Right lobe of liver (tissue), 6 donors: ENCODE measurements at regions not wholly inside any gene's neighbourhood (a gene's known extent, or its start where the extent isn't known, plus 50 kb on each side); places are given as distances from the start of the nearest gene placed in this dataset.

Source experiments
- ATAC-seq, 4 donors: fragments of 200-7000 bp; cut with Tn5 transposase; one replicate each; pipeline ENCODE4 v1.9.1; 2020; ENCODE audit warnings: mild to moderate bottlenecking in 4 of 4, moderate library complexity in 4 of 4
- DNase-seq, 3 donors: peaks; one replicate each; pipeline ENCODE4 v3.0.0-alpha.2; 2020
- H3K27ac ChIP-seq, 3 donors: fragments of 200-600 bp; one replicate each; pipeline ENCODE4 v1.8.0; 2022
- H3K27me3 ChIP-seq, 2 donors: fragments of 200-600 bp; one replicate each; pipeline ENCODE4 v1.8.0; 2022
- H3K36me3 ChIP-seq, 4 donors: fragments of 200-600 bp; sonication (generic) in 1 of 4; one replicate each; pipeline versions ENCODE4 v1.5.1 to v1.8.0; 2017 to 2022; ENCODE audit warnings: control low read depth in 1 of 4
- H3K4me1 ChIP-seq, 4 donors: fragments of 200-600 bp; sonication (generic) in 1 of 4; one replicate each; pipeline versions ENCODE4 v1.5.1 to v1.8.0; 2017 to 2022; ENCODE audit warnings: control low read depth in 1 of 4
- H3K4me3 ChIP-seq, 3 donors: fragments of 200-600 bp; one replicate each; pipeline ENCODE4 v1.8.0; 2022
- H3K9me3 ChIP-seq, 4 donors: fragments of 200-600 bp; sonication (generic) in 1 of 4; one replicate each; pipeline versions ENCODE4 v1.5.1 to v1.8.0; 2017 to 2022; ENCODE audit warnings: control low read depth in 1 of 4
- CTCF ChIP-seq, 4 donors: fragments of 200-600 bp in 3 of 4; fragments of 450-650 bp in 1 of 4; IDR thresholded peaks; one replicate each; pipeline versions ENCODE4 v1.5.1 to v1.8.0; 2016 to 2022; ENCODE audit warnings: antibody characterized with exemption in 4 of 4, mild to moderate bottlenecking in 2 of 4
- POLR2A ChIP-seq: fragments of 450-650 bp; IDR thresholded peaks from one replicate; pipeline ENCODE4 v1.6.1; 2017; ENCODE audit warnings: antibody characterized with exemption, mild to moderate bottlenecking
- WGBS: methylation state at CpG from one replicate; pipeline ENCODE4 v1.1.6; 2018; ENCODE audit warnings: low coverage, low lambda C conversion rate; ENCODE audit not compliant: insufficient coverage; ENCODE audit errors: missing lambda C conversion rate; 5-methylcytosine and 5-hydroxymethylcytosine counted together
- intact Hi-C, 2 donors: fragments of 100-400 bp; cut with DNase I; formaldehyde crosslinking; loops; one replicate each; pipeline versions ENCODE4 v1.11.2 to v1.14.1; 2022
- donor health status: DM: no; HTN: yes; CAD: no.
- donor health status: DM: no; HTN: no; CAD: no.
- donor health status: DM: no; HTN: no; CAD: no.
- donor health status: DM: no; HTN: yes; CAD: no.
- donor health status: DM: no; HTN: yes; CAD: no.

GRCh38 chr5:68033961-68034571, 181.5 kb upstream of the PIK3R1 start:
- H3K9me3 ChIP-seq: no peaks in the 10 kb centered on the region
- TF ChIP-seq CTCF (IDR thresholded peaks at IDR 0.05): no peak
- no peak for TF ChIP-seq POLR2A
- no peaks in the 10 kb centered on the region for H3K36me3 ChIP-seq
- H3K27me3 ChIP-seq: no peaks in the 10 kb centered on the region
- H3K4me1 ChIP-seq: peaks cover 0 to 22% (median 0%) of the 10 kb centered on the region in 4 donors
- intact Hi-C loops: no loop called here
- no peak overlapping the region for H3K27ac ChIP-seq
- WGBS: 88% methylated on average over 4 of the region's 4 CpGs
- peak in 1 of 4 donors; percentile 37 for ATAC-seq
- H3K4me3 ChIP-seq: no peak overlapping the region
- peak in 1 of 3 donors; percentile 24 for DNase-seq

- Histone ChIP-seq H3K4me3 (no peak overlapping the region), H3K27ac (no peak overlapping the region), H3K27me3 (no peaks in the 10 kb centered on the region), H3K9me3 (no peaks in the 10 kb centered on the region), H3K36me3 (no peaks in the 10 kb centered on the region), H3K4me1 (peaks cover 0 to 22% (median 0%) of the 10 kb centered on the region in 4 donors)
- 76% methylated on average over 5 of the region's 5 CpGs for WGBS
- intact Hi-C loops: no loop called here
- DNase-seq (no peak), ATAC-seq (peak in 1 of 4 donors; percentile 15)
- TF ChIP-seq POLR2A: no peak
- TF ChIP-seq CTCF (IDR thresholded peaks at IDR 0.05): no peak
Measured at GRCh38 chr5:68033029-68033428, 182.5 kb upstream of the PIK3R1 start.

- no peak overlapping the region for H3K4me3 ChIP-seq
- ATAC-seq: peak; percentile 40 to 79 (median 64)
- no peaks in the 10 kb centered on the region for H3K9me3 ChIP-seq
- no peaks in the 10 kb centered on the region for H3K36me3 ChIP-seq
- TF ChIP-seq CTCF (IDR thresholded peaks at IDR 0.05): no peak
- TF ChIP-seq POLR2A: no peak
- 41% methylated on average over 5 of the region's 5 CpGs for WGBS
- peaks cover 0 to 22% (median 0%) of the 10 kb centered on the region in 4 donors for H3K4me1 ChIP-seq
- intact Hi-C loops: no loop called here
- H3K27ac ChIP-seq: no peak overlapping the region
- no peaks in the 10 kb centered on the region for H3K27me3 ChIP-seq
- no peak for DNase-seq
Measured at GRCh38 chr5:68032216-68032762, 183.3 kb upstream of the PIK3R1 start.

- intact Hi-C loops: no loop called here
- Histone ChIP-seq H3K27ac (no peak overlapping the region), H3K36me3 (no peaks in the 10 kb centered on the region), H3K4me3 (no peak overlapping the region), H3K9me3 (no peaks in the 10 kb centered on the region), H3K4me1 (peaks cover 0 to 13% (median 0%) of the 10 kb centered on the region in 4 donors), H3K27me3 (no peaks in the 10 kb centered on the region)
- 82% methylated on average over 2 of the region's 2 CpGs for WGBS
- TF ChIP-seq CTCF (IDR thresholded peaks at IDR 0.05) (no peak), POLR2A (no peak)
- DNase-seq: no peak
- no peak for ATAC-seq
Measured at GRCh38 chr5:68028131-68028727, 187.3 kb upstream of the PIK3R1 start.
